GM18517 (cell line): ENCODE measurements at regions not wholly inside any gene's neighbourhood (a gene's known extent, or its start where the extent isn't known, plus 50 kb on each side); places are given as distances from the start of the nearest gene placed in this dataset.
"Not testable (repeated sequence)": the region's sequence is repeated elsewhere in the genome, so short reads cannot be mapped to it uniquely, and the experiment has no call there.

ENCODE experiments used
- ATAC-seq: cut with Tn5 transposase; IDR thresholded peaks from one replicate; pipeline ENCODE4 v1.9.1; 2021; ENCODE audit warnings: mild to moderate bottlenecking, moderate library complexity; ENCODE audit not compliant: unreplicated experiment

GRCh38 chr16:85449885-85450245 lies 163.3 kb upstream of the GSE1 start:
- no peak for ATAC-seq

- not testable (repeated sequence) for ATAC-seq
These were observed 162.0 kb upstream of the GSE1 start for GRCh38 chr16:85451142-85451541.

GRCh38 chr16:85451641-85452363 lies 161.3 kb upstream of the GSE1 start:
- ATAC-seq, result no peak

- no peak for ATAC-seq
These were observed 160.5 kb upstream of the GSE1 start for GRCh38 chr16:85452364-85453193.

GRCh38 chr16:85453194-85453678 lies 159.9 kb upstream of the GSE1 start:
- ATAC-seq, result no peak

- ATAC-seq, result no peak
These were observed 159.4 kb upstream of the GSE1 start for GRCh38 chr16:85453703-85454102.

- no peak for ATAC-seq
These were observed 158.8 kb upstream of the GSE1 start for GRCh38 chr16:85454171-85454872.

- ATAC-seq, result no peak
These were observed 157.6 kb upstream of the GSE1 start for GRCh38 chr16:85455534-85455933.

GRCh38 chr16:85457366-85457765 lies 155.8 kb upstream of the GSE1 start:
- ATAC-seq, result no peak

GRCh38 chr16:85458968-85459367 lies 154.2 kb upstream of the GSE1 start:
- ATAC-seq, result no peak

GRCh38 chr16:85459529-85460251 lies 153.4 kb upstream of the GSE1 start:
- ATAC-seq, result no peak

- no peak for ATAC-seq
These were observed 152.7 kb upstream of the GSE1 start for GRCh38 chr16:85460252-85461021.

GRCh38 chr16:85461022-85461813 lies 151.9 kb upstream of the GSE1 start:
- no peak for ATAC-seq

GRCh38 chr16:85461814-85462713 lies 151.1 kb upstream of the GSE1 start:
- ATAC-seq, result no peak

- ATAC-seq, result no peak
These were observed 150.2 kb upstream of the GSE1 start for GRCh38 chr16:85462714-85463611.

- ATAC-seq, result no peak
These were observed 149.3 kb upstream of the GSE1 start for GRCh38 chr16:85463672-85464382.
